Stimulated activated memory B cell treated with anti-CD40 and anti-IgM and Interleukin-4, amounts not matched to agents 10 μg/mL and 1 μg/mL and 100 μg/mL, for 72 hours (primary cell): ENCODE measurements at regions not wholly inside any gene's neighbourhood (a gene's known extent, or its start where the extent isn't known, plus 50 kb on each side); places are given as distances from the start of the nearest gene placed in this dataset.
A peak's percentile ranks its signal among the peaks of the same experiment; 100 is the strongest.

ENCODE experiments used
- ATAC-seq: fragments of 150-1000 bp; cut with Tn5 transposase; 2 replicates; pipeline ENCODE4 v1.10.0; 2021
- H3K27ac Mint-ChIP-seq: one replicate; pipeline ENCODE4 v1.8.0; 2022; ENCODE audit warnings: mild to moderate bottlenecking, mixed read lengths
- H3K27me3 Mint-ChIP-seq: one replicate; pipeline ENCODE4 v1.8.0; 2022; ENCODE audit warnings: mixed read lengths
- H3K36me3 Mint-ChIP-seq: one replicate; pipeline ENCODE4 v1.8.0; 2022; ENCODE audit warnings: mixed read lengths
- H3K4me1 Mint-ChIP-seq: one replicate; pipeline ENCODE4 v1.8.0; 2022; ENCODE audit warnings: mixed read lengths
- H3K4me3 Mint-ChIP-seq: one replicate; pipeline ENCODE4 v1.8.0; 2022; ENCODE audit warnings: mild to moderate bottlenecking, moderate library complexity, mixed read lengths
- H3K9me3 Mint-ChIP-seq: one replicate; pipeline ENCODE4 v1.8.0; 2022; ENCODE audit warnings: mixed read lengths

DNA sequence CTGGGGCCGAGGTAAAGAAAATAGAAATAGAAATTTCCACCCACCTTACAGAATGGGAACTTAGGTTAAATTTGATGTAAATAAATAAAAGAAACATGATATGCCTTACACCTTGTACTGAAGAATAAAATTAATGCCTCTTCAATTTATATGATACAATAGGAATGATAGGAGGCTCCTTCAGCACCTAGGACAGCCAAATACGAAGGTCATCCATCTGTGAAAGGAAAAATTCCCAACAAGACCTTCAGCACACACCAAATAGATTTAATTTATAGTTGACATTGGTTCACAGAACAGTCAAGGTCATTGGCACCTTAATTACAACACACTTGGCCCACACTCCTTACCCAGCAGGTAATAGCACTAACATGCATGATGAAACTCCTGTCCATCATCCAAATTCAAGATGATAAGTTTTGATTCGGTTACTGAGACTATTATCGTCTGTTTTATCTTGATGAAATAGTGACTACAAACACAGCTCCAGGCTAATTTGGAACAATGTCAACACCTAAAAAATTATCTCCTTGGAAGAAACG lies 250.9 kb downstream of the SNX13 start:
- ATAC-seq, result no peak
- Mint-ChIP-seq H3K4me3 (no peak overlapping the region), H3K4me1 (peaks cover 6% of the 10 kb centered on the region), H3K9me3 (no peaks in the 10 kb centered on the region), H3K27me3 (no peaks in the 10 kb centered on the region), H3K36me3 (no peaks in the 10 kb centered on the region), H3K27ac (no peak overlapping the region)

DNA sequence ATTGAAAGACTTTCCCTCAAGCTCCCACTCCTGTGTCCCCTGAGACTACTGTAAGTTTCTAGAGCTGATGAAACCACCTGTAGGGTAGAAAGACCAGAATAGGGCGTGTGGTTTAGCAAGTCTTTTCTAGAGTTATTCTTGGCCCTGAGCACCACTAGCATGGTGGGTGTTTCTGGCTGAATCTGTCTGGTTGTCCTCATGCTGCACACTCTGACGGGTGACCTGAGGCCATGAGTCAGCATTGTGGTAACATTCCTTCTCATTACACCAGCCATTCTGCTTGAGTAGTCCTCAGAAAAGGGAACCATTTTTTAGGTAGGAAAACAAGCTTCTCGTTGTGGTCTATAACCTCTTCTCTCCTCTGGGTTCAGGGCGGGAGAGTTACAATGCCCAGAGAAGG lies 250.3 kb downstream of the SNX13 start:
- Mint-ChIP-seq H3K9me3 (no peaks in the 10 kb centered on the region), H3K4me3 (no peak overlapping the region), H3K36me3 (no peaks in the 10 kb centered on the region), H3K4me1 (peaks cover 6% of the 10 kb centered on the region), H3K27ac (peak overlapping the region; percentile 18), H3K27me3 (no peaks in the 10 kb centered on the region)
- peak; percentile 60 for ATAC-seq

DNA sequence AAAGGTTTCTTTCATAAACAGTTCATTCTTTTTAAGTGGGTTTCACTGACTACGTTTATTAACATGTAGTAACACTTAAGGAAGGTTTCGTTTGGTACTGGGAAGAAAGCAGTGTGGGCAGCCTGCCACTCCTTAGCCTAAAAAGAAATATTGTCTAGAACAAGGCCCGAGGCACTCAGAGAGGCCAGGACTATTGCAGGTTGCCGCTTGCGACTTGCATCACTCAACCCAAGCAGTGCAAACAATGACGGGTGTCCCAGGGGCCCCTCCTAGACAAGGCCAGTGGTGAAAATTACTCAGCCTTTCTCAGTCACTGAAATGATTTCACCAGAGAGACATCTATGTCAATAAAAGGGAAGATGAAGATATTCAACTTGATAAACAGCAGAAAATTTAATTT lies 243.9 kb downstream of the SNX13 start:
- peaks cover 8% of the 10 kb centered on the region for H3K36me3 Mint-ChIP-seq
- no peak for ATAC-seq
- H3K9me3 Mint-ChIP-seq, result peaks cover 14% of the 10 kb centered on the region
- no peaks in the 10 kb centered on the region for H3K4me1 Mint-ChIP-seq
- no peak overlapping the region for H3K4me3 Mint-ChIP-seq
- H3K27me3 Mint-ChIP-seq, result peaks cover 17% of the 10 kb centered on the region
- no peak overlapping the region for H3K27ac Mint-ChIP-seq

DNA sequence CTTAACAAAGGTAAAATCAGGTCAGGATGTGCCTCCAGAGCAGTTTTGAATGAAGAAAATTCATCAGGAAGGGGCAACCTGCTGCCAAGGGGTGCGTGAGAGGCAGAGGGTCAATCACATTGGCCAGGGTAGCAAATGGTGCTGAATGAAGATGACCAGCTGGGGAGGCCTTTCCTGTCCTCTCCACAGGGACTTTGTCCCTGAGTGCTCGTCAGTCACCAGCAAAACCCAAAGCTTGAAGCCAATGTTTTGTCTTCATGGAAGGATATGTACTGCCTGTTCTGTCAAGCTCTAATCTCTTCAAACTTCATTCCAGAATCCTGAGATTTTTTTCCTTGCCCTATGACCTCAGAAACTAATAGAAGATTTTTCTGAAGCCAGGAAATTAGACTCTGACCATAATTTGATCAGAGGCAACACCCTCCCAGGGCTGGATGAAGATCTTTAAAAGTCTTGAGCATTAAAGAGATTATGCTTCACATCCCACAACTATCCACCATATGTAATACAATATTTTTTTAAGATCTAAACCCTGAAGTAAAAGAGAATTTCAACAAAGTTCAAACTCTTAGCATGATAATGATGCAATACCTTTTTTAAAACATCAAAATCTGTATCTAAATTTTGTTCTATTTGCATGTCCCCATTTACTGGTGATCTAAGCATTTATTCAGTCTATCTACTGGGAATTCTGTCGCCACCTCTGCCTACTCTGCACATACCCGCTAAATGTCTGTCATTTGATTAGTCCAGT lies 243.0 kb downstream of the SNX13 start:
- Mint-ChIP-seq H3K27me3 (peaks cover 26% of the 10 kb centered on the region), H3K27ac (no peak overlapping the region), H3K4me1 (no peaks in the 10 kb centered on the region), H3K4me3 (no peak overlapping the region), H3K36me3 (peaks cover 8% of the 10 kb centered on the region), H3K9me3 (peaks cover 14% of the 10 kb centered on the region)
- ATAC-seq, result no peak

GRCh38 chr7:17699696-17700095 lies 240.6 kb downstream of the SNX13 start:
- Mint-ChIP-seq H3K9me3 (peaks cover 14% of the 10 kb centered on the region), H3K36me3 (peaks cover 8% of the 10 kb centered on the region), H3K4me1 (no peaks in the 10 kb centered on the region), H3K27ac (no peak overlapping the region), H3K4me3 (no peak overlapping the region), H3K27me3 (peaks cover 34% of the 10 kb centered on the region)
- no peak for ATAC-seq

GRCh38 chr7:17700138-17700537 lies 240.2 kb downstream of the SNX13 start:
- ATAC-seq, result no peak
- H3K9me3 Mint-ChIP-seq, result peaks cover 14% of the 10 kb centered on the region
- no peak overlapping the region for H3K27ac Mint-ChIP-seq
- H3K36me3 Mint-ChIP-seq, result peaks cover 8% of the 10 kb centered on the region
- H3K4me1 Mint-ChIP-seq, result no peaks in the 10 kb centered on the region
- H3K27me3 Mint-ChIP-seq, result peaks cover 34% of the 10 kb centered on the region
- no peak overlapping the region for H3K4me3 Mint-ChIP-seq

DNA sequence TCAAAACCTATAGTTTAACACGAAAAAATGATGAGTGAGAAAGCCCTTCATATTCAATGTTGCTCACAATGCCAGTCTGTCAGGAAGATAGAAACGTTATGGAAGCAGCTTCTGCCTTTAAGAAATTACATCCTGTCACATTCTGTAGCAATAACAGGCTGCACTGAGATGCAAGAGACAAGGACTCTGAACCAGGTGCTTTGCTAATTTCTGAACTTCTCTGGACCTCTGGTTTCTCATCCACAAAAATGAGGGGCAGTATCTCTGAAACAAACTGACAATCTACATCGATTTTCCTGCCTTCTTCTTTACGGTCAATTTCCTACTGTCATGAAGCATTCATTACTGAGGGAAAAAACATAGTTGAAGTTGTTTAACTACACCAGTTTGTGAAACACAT lies 234.0 kb downstream of the SNX13 start:
- no peaks in the 10 kb centered on the region for H3K36me3 Mint-ChIP-seq
- H3K27ac Mint-ChIP-seq, result no peak overlapping the region
- peaks cover 6% of the 10 kb centered on the region for H3K4me1 Mint-ChIP-seq
- H3K9me3 Mint-ChIP-seq, result peaks cover 1% of the 10 kb centered on the region
- H3K4me3 Mint-ChIP-seq, result no peak overlapping the region
- H3K27me3 Mint-ChIP-seq, result peaks cover 18% of the 10 kb centered on the region
- ATAC-seq, result no peak

- H3K36me3 Mint-ChIP-seq, result no peaks in the 10 kb centered on the region
- peaks cover 13% of the 10 kb centered on the region for H3K27me3 Mint-ChIP-seq
- no peak overlapping the region for H3K4me3 Mint-ChIP-seq
- ATAC-seq, result peak; percentile 64
- H3K4me1 Mint-ChIP-seq, result peaks cover 6% of the 10 kb centered on the region
- H3K27ac Mint-ChIP-seq, result no peak overlapping the region
- no peaks in the 10 kb centered on the region for H3K9me3 Mint-ChIP-seq
These were observed 233.6 kb downstream of the SNX13 start for GRCh38 chr7:17706734-17707133.

DNA sequence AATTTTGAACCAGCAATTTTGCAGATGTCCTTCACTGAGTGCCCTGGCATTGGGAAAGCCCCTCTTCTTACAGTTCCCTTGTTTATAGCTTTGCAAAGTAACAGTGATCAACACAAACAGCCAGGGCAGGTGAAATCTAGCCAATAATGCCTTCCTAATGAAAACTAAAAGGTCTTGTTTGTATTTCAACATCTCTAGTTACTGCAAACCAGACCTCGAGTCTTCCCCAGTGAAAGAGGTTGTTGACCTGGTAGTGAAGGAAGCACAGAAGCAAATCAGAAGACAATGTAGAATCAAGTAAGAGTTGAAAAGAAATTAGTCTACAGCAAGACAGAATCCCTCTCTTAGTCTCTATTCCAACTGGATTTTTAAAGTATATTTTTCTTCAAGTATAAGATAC lies 231.2 kb downstream of the SNX13 start:
- ATAC-seq, result no peak
- no peak overlapping the region for H3K27ac Mint-ChIP-seq

GRCh38 chr7:17709599-17709998 lies 230.7 kb downstream of the SNX13 start:
- H3K36me3 Mint-ChIP-seq, result no peaks in the 10 kb centered on the region
- peak; percentile 21 for ATAC-seq
- H3K9me3 Mint-ChIP-seq, result no peaks in the 10 kb centered on the region
- H3K4me3 Mint-ChIP-seq, result no peak overlapping the region
- no peaks in the 10 kb centered on the region for H3K27me3 Mint-ChIP-seq
- no peak overlapping the region for H3K27ac Mint-ChIP-seq
- H3K4me1 Mint-ChIP-seq, result peaks cover 6% of the 10 kb centered on the region

More for the DNA sequence above, 231.2 kb downstream of the SNX13 start:
- Mint-ChIP-seq H3K4me1 (peaks cover 6% of the 10 kb centered on the region), H3K36me3 (no peaks in the 10 kb centered on the region), H3K27me3 (no peaks in the 10 kb centered on the region), H3K9me3 (no peaks in the 10 kb centered on the region), H3K4me3 (no peak overlapping the region)

DNA sequence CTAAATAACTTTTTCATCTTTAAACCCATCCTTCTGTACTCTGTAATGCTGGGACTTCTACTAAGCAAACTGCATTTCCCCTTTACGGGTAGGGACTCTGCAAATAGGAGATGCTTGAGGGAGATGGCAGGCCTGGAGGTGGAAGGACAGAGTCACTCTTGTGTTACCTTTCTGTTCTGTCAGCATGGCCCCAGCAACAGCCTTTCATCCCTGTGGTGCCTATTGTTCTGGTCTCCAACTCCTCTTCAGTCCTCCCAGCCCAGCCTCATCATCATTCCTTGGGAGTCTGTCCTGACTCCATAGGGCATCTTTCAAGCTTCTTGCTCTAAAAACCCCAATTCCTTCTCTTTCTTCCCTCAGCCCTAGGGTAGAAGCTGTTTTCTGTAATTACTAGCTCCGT lies 230.0 kb downstream of the SNX13 start:
- no peak overlapping the region for H3K4me3 Mint-ChIP-seq
- no peaks in the 10 kb centered on the region for H3K27me3 Mint-ChIP-seq
- no peaks in the 10 kb centered on the region for H3K9me3 Mint-ChIP-seq
- ATAC-seq, result no peak
- H3K27ac Mint-ChIP-seq, result no peak overlapping the region
- H3K4me1 Mint-ChIP-seq, result peaks cover 6% of the 10 kb centered on the region
- H3K36me3 Mint-ChIP-seq, result no peaks in the 10 kb centered on the region

DNA sequence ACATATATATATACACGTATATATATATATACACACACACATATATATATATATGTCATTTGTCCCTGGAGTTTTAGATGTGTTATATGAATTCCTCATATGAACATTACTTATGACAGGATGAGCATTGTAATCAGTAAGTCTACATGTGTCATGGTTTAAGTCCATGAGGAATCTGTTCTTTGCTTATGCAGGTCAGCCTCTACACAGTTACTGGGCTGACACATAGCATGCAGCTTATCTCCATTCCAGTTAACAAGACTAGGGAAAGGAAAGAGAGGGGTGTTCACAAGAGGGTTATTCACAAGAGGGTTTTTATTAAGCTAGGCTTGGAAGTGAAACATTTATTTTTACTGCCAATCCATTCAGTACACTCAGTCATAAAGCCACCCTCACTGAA lies 226.7 kb downstream of the SNX13 start:
- no peaks in the 10 kb centered on the region for H3K36me3 Mint-ChIP-seq
- H3K4me1 Mint-ChIP-seq, result peaks cover 6% of the 10 kb centered on the region
- H3K9me3 Mint-ChIP-seq, result no peaks in the 10 kb centered on the region
- H3K4me3 Mint-ChIP-seq, result no peak overlapping the region
- ATAC-seq, result no peak
- no peak overlapping the region for H3K27ac Mint-ChIP-seq
- H3K27me3 Mint-ChIP-seq, result peaks cover 11% of the 10 kb centered on the region

GRCh38 chr7:17716816-17717215 lies 223.5 kb downstream of the SNX13 start:
- no peak for ATAC-seq
- no peak overlapping the region for H3K27ac Mint-ChIP-seq
- no peaks in the 10 kb centered on the region for H3K36me3 Mint-ChIP-seq
- H3K27me3 Mint-ChIP-seq, result peaks cover 11% of the 10 kb centered on the region
- H3K4me1 Mint-ChIP-seq, result no peaks in the 10 kb centered on the region
- H3K4me3 Mint-ChIP-seq, result no peak overlapping the region
- H3K9me3 Mint-ChIP-seq, result no peaks in the 10 kb centered on the region

DNA sequence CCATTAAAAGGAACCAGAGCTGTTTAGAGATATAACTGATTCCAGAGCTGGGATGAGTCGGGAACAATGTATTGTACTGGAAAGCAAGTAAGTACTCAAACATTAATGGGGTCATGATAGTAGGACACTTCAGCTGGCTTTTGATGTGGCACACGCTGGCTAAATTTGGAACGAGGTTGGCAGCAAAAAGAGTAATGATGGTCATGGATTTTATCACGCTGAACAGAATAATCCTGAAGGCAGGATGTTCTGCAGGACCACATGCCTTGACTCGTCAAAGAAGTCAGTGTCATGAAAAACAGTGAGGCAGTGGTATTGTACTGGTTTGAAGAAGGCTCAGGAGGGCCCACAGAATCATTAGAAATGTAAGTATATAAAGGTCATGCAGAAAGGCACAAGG lies 220.3 kb downstream of the SNX13 start:
- Mint-ChIP-seq H3K27ac (no peak overlapping the region), H3K9me3 (no peaks in the 10 kb centered on the region), H3K4me3 (no peak overlapping the region), H3K36me3 (no peaks in the 10 kb centered on the region), H3K4me1 (no peaks in the 10 kb centered on the region), H3K27me3 (peaks cover 11% of the 10 kb centered on the region)
- ATAC-seq, result no peak

- Mint-ChIP-seq H3K27me3 (peaks cover 5% of the 10 kb centered on the region), H3K9me3 (no peaks in the 10 kb centered on the region), H3K27ac (no peak overlapping the region), H3K36me3 (no peaks in the 10 kb centered on the region), H3K4me3 (no peak overlapping the region), H3K4me1 (no peaks in the 10 kb centered on the region)
- ATAC-seq, result no peak
These were observed 218.5 kb downstream of the SNX13 start for GRCh38 chr7:17721736-17722285.

- no peak overlapping the region for H3K4me3 Mint-ChIP-seq
- H3K27ac Mint-ChIP-seq, result no peak overlapping the region
- H3K4me1 Mint-ChIP-seq, result no peaks in the 10 kb centered on the region
- no peaks in the 10 kb centered on the region for H3K27me3 Mint-ChIP-seq
- no peaks in the 10 kb centered on the region for H3K9me3 Mint-ChIP-seq
- ATAC-seq, result peak; percentile 34
- no peaks in the 10 kb centered on the region for H3K36me3 Mint-ChIP-seq
These were observed 217.5 kb downstream of the SNX13 start for GRCh38 chr7:17722798-17723197.
